Mesendoderm (in vitro differentiated cells): ENCODE measurements at regions not wholly inside any gene's neighbourhood (a gene's known extent, or its start where the extent isn't known, plus 50 kb on each side); places are given as distances from the start of the nearest gene placed in this dataset.

ENCODE experiments used
- DNase-seq: peaks from one replicate; pipeline ENCODE4 v3.0.0; 2013
- H2AK5ac ChIP-seq: 2 replicates; pipeline ENCODE4 v1.6.1; 2013; ENCODE audit warnings: low read length, inconsistent platforms
- H2BK120ac ChIP-seq: 2 replicates; pipeline ENCODE4 v1.6.1; 2013; ENCODE audit warnings: low read depth, mild to moderate bottlenecking, low read length, moderate library complexity, mixed read lengths
- H2BK15ac ChIP-seq: replicated peaks from 2 replicates; pipeline ENCODE4 v1.6.1; 2013; ENCODE audit warnings: low read depth, mild to moderate bottlenecking, moderate library complexity
- H2BK5ac ChIP-seq: 2 replicates; pipeline ENCODE4 v1.6.1; 2013; ENCODE audit warnings: low read length, inconsistent platforms
- H3K18ac ChIP-seq: 2 replicates; pipeline ENCODE4 v1.6.1; 2013; ENCODE audit warnings: mild to moderate bottlenecking, low read length, mixed read lengths
- H3K23ac ChIP-seq: one replicate; pipeline ENCODE4 v1.6.1; 2013; ENCODE audit warnings: low read length
- H3K27ac ChIP-seq: 2 replicates; pipeline ENCODE4 v1.5.1; 2013; ENCODE audit warnings: low read depth, mild to moderate bottlenecking, inconsistent platforms, low read length, moderate library complexity
- H3K27me3 ChIP-seq: 2 replicates; pipeline ENCODE4 v1.6.1; 2013; ENCODE audit warnings: low read length, control low read depth, mild to moderate bottlenecking, inconsistent platforms; ENCODE audit not compliant: insufficient read depth, poor library complexity
- H3K36me3 ChIP-seq: 2 replicates; pipeline ENCODE4 v1.6.1; 2013; ENCODE audit warnings: low read length, inconsistent platforms; ENCODE audit not compliant: control insufficient read depth, insufficient read depth
- H3K4ac ChIP-seq: one replicate; pipeline ENCODE4 v1.6.1; 2013; ENCODE audit warnings: low read depth, mild to moderate bottlenecking, low read length, moderate library complexity
- H3K4me1 ChIP-seq: 2 replicates; pipeline ENCODE4 v1.6.1; 2013; ENCODE audit warnings: low read depth, low read length, inconsistent platforms; ENCODE audit not compliant: control insufficient read depth
- H3K4me2 ChIP-seq: 2 replicates; pipeline ENCODE4 v1.6.1; 2013; ENCODE audit warnings: low read length
- H3K4me3 ChIP-seq: 2 replicates; pipeline ENCODE4 v1.5.1; 2013; ENCODE audit warnings: mild to moderate bottlenecking, low read length
- H3K56ac ChIP-seq: one replicate; pipeline ENCODE4 v1.6.1; 2013; ENCODE audit warnings: low read length
- H3K79me1 ChIP-seq: 2 replicates; pipeline ENCODE4 v1.6.1; 2013; ENCODE audit warnings: low read length, inconsistent platforms
- H3K79me2 ChIP-seq: 2 replicates; pipeline ENCODE4 v1.6.1; 2013; ENCODE audit warnings: mild to moderate bottlenecking, low read length; ENCODE audit not compliant: control insufficient read depth, insufficient read depth
- H3K9ac ChIP-seq: 2 replicates; pipeline ENCODE4 v1.6.1; 2013; ENCODE audit warnings: low read length, inconsistent platforms
- H4K5ac ChIP-seq: one replicate; pipeline ENCODE4 v1.6.1; 2013; ENCODE audit warnings: low read length
- H4K8ac ChIP-seq: one replicate; pipeline ENCODE4 v1.6.1; 2013; ENCODE audit warnings: low read depth, mild to moderate bottlenecking, control low read depth, low read length, moderate library complexity
- WGBS: extraction: QIAGEN DNeasy Blood & Tissue Kit; methylation state at CpG from one replicate; pipeline ENCODE4 v1.1.7; 2013; ENCODE audit warnings: low lambda C conversion rate, missing lambda C conversion rate; ENCODE audit not compliant: insufficient coverage; ENCODE audit errors: extremely low coverage; 5-methylcytosine and 5-hydroxymethylcytosine counted together

DNA sequence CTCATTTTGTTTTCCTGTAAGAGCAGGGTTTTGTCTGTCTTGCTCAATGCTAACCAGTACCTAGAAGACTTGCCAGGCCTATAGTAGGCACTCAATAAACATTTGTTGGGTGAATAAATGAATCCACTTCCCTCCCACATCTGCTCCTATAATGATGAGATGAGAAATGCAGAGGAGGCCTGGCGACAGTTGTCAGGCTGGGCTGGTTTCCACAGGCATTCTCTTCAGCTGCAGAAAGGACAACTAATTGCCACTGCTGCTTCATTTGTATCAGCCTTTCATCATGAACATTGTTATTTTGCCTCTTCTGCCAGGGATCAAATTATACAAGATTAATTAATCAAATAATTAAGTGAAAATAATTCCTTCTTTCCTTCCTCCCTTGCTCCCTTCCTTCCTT lies 82.0 kb upstream of the PTHLH start:
- H2AK5ac ChIP-seq = no peak overlapping the region
- no peak overlapping the region for H2BK5ac ChIP-seq
- no peaks in the 10 kb centered on the region for H3K36me3 ChIP-seq
- H4K8ac ChIP-seq = no peak overlapping the region
- no peaks in the 10 kb centered on the region for H3K79me2 ChIP-seq
- H4K5ac ChIP-seq = no peak overlapping the region
- WGBS = no CpG with 5 or more reads among the region's 1 CpG
- H2BK15ac ChIP-seq = no peak overlapping the region
- H3K27ac ChIP-seq = no peak overlapping the region
- no peak overlapping the region for H3K18ac ChIP-seq
- H2BK120ac ChIP-seq = no peak overlapping the region
- H3K4me3 ChIP-seq = no peak overlapping the region
- H3K27me3 ChIP-seq = no peaks in the 10 kb centered on the region
- DNase-seq = no peak
- no peak overlapping the region for H3K23ac ChIP-seq
- H3K4me2 ChIP-seq = no peak overlapping the region
- no peak overlapping the region for H3K9ac ChIP-seq
- H3K56ac ChIP-seq = no peak overlapping the region
- H3K4me1 ChIP-seq = no peaks in the 10 kb centered on the region
- no peak overlapping the region for H3K4ac ChIP-seq
- no peaks in the 10 kb centered on the region for H3K79me1 ChIP-seq

GRCh38 chr12:28057856-28058615 lies 85.5 kb upstream of the PTHLH start:
- H3K23ac ChIP-seq = no peak overlapping the region
- no peaks in the 10 kb centered on the region for H3K79me2 ChIP-seq
- H2BK5ac ChIP-seq = no peak overlapping the region
- H3K4me2 ChIP-seq = no peak overlapping the region
- H2AK5ac ChIP-seq = no peak overlapping the region
- H3K36me3 ChIP-seq = no peaks in the 10 kb centered on the region
- no peak overlapping the region for H3K9ac ChIP-seq
- no peak overlapping the region for H3K27ac ChIP-seq
- no peak overlapping the region for H3K4ac ChIP-seq
- no peaks in the 10 kb centered on the region for H3K79me1 ChIP-seq
- H3K4me3 ChIP-seq = no peak overlapping the region
- H3K56ac ChIP-seq = no peak overlapping the region
- H3K18ac ChIP-seq = no peak overlapping the region
- no CpG with 5 or more reads among the region's 8 CpGs for WGBS
- H3K4me1 ChIP-seq = no peaks in the 10 kb centered on the region
- no peak overlapping the region for H4K5ac ChIP-seq
- no peak overlapping the region for H2BK15ac ChIP-seq
- DNase-seq = no peak
- H2BK120ac ChIP-seq = no peak overlapping the region
- no peak overlapping the region for H4K8ac ChIP-seq
- no peaks in the 10 kb centered on the region for H3K27me3 ChIP-seq

DNA sequence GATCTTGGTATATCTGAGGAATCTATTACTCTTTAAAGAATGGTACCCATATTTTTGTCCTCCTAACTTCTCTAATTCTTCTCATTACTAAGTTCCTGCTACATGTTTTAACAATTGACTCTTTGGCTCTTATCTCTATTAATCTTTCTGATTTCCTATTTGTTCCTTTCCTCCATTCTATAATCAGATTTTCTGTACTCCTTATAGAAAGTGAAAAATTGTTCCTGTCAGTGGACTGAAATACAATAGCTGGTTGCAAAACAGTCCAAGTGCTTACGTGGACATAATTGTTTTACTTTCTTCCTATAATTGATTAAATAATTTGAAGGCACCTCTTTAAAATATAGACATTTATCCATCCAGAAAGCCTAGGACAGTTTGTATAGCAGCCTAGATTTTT lies 86.7 kb upstream of the PTHLH start:
- H3K18ac ChIP-seq = no peak overlapping the region
- H3K4me1 ChIP-seq = no peaks in the 10 kb centered on the region
- H3K27me3 ChIP-seq = no peaks in the 10 kb centered on the region
- H3K4me2 ChIP-seq = no peak overlapping the region
- H2BK15ac ChIP-seq = no peak overlapping the region
- no peak overlapping the region for H3K9ac ChIP-seq
- no peak for DNase-seq
- no peaks in the 10 kb centered on the region for H3K79me2 ChIP-seq
- no peak overlapping the region for H3K56ac ChIP-seq
- no CpG with 5 or more reads among the region's 1 CpG for WGBS
- no peak overlapping the region for H2BK5ac ChIP-seq
- H4K8ac ChIP-seq = no peak overlapping the region
- H2AK5ac ChIP-seq = no peak overlapping the region
- no peak overlapping the region for H3K23ac ChIP-seq
- H2BK120ac ChIP-seq = no peak overlapping the region
- no peak overlapping the region for H3K4ac ChIP-seq
- no peak overlapping the region for H3K4me3 ChIP-seq
- no peaks in the 10 kb centered on the region for H3K36me3 ChIP-seq
- H4K5ac ChIP-seq = no peak overlapping the region
- H3K27ac ChIP-seq = no peak overlapping the region
- no peaks in the 10 kb centered on the region for H3K79me1 ChIP-seq

- no peak overlapping the region for H2BK120ac ChIP-seq
- H3K27ac ChIP-seq = no peak overlapping the region
- H3K79me1 ChIP-seq = no peaks in the 10 kb centered on the region
- H3K4me2 ChIP-seq = no peak overlapping the region
- no peak overlapping the region for H3K23ac ChIP-seq
- no peak overlapping the region for H2BK5ac ChIP-seq
- H3K56ac ChIP-seq = no peak overlapping the region
- H4K8ac ChIP-seq = no peak overlapping the region
- no peaks in the 10 kb centered on the region for H3K4me1 ChIP-seq
- no peak overlapping the region for H4K5ac ChIP-seq
- H3K4ac ChIP-seq = no peak overlapping the region
- no peak overlapping the region for H3K4me3 ChIP-seq
- no CpG with 5 or more reads among the region's 2 CpGs for WGBS
- H2AK5ac ChIP-seq = no peak overlapping the region
- no peaks in the 10 kb centered on the region for H3K79me2 ChIP-seq
- H3K36me3 ChIP-seq = no peaks in the 10 kb centered on the region
- no peak overlapping the region for H3K9ac ChIP-seq
- H3K27me3 ChIP-seq = no peaks in the 10 kb centered on the region
- H3K18ac ChIP-seq = no peak overlapping the region
- DNase-seq = no peak
- no peak overlapping the region for H2BK15ac ChIP-seq
Observed at GRCh38 chr12:28059668-28060067, 87.1 kb upstream of the PTHLH start.

- Histone ChIP-seq H4K8ac (no peak overlapping the region), H3K23ac (no peak overlapping the region), H3K79me2 (no peaks in the 10 kb centered on the region), H3K79me1 (no peaks in the 10 kb centered on the region), H3K27me3 (no peaks in the 10 kb centered on the region), H2BK5ac (no peak overlapping the region), H3K4me3 (no peak overlapping the region), H3K4me2 (no peak overlapping the region), H3K4me1 (no peaks in the 10 kb centered on the region), H3K27ac (no peak overlapping the region), H3K9ac (no peak overlapping the region), H3K4ac (no peak overlapping the region), H3K56ac (no peak overlapping the region), H2BK120ac (no peak overlapping the region), H2AK5ac (no peak overlapping the region), H3K18ac (no peak overlapping the region), H4K5ac (no peak overlapping the region), H2BK15ac (no peak overlapping the region), H3K36me3 (no peaks in the 10 kb centered on the region)
- no peak for DNase-seq
- WGBS = no CpG with 5 or more reads among the region's 6 CpGs
Observed at GRCh38 chr12:28060871-28061270, 88.3 kb upstream of the PTHLH start.

GRCh38 chr12:28063355-28063880 lies 90.9 kb upstream of the PTHLH start:
- no CpG with 5 or more reads among the region's 2 CpGs for WGBS
- no peak overlapping the region for H3K18ac ChIP-seq
- no peak overlapping the region for H2BK15ac ChIP-seq
- no peaks in the 10 kb centered on the region for H3K79me2 ChIP-seq
- no peak overlapping the region for H3K56ac ChIP-seq
- H3K4me3 ChIP-seq = no peak overlapping the region
- no peak overlapping the region for H2AK5ac ChIP-seq
- no peak overlapping the region for H4K5ac ChIP-seq
- H3K36me3 ChIP-seq = no peaks in the 10 kb centered on the region
- no peak overlapping the region for H2BK120ac ChIP-seq
- H4K8ac ChIP-seq = no peak overlapping the region
- no peaks in the 10 kb centered on the region for H3K79me1 ChIP-seq
- no peak overlapping the region for H3K27ac ChIP-seq
- DNase-seq = no peak
- no peak overlapping the region for H3K23ac ChIP-seq
- H3K27me3 ChIP-seq = no peaks in the 10 kb centered on the region
- H2BK5ac ChIP-seq = no peak overlapping the region
- no peak overlapping the region for H3K4me2 ChIP-seq
- H3K4ac ChIP-seq = no peak overlapping the region
- no peaks in the 10 kb centered on the region for H3K4me1 ChIP-seq
- no peak overlapping the region for H3K9ac ChIP-seq
